A549 (cell line): ENCODE measurements at regions not wholly inside any gene's neighbourhood (a gene's known extent, or its start where the extent isn't known, plus 50 kb on each side); places are given as distances from the start of the nearest gene placed in this dataset.

Experiments
- BCL3 ChIP-seq: fragments of >200 bp; sonication (Bioruptor Twin); formaldehyde crosslinking; IDR thresholded peaks from 3 replicates; pipeline ENCODE4 v1.6.1; 2016
- CBX2 ChIP-seq: fragments of 200-600 bp; sonication (generic); IDR thresholded peaks from 2 replicates; pipeline ENCODE4 v1.6.1; 2016; ENCODE audit warnings: low read depth, mild to moderate bottlenecking, borderline replicate concordance
- CBX8 ChIP-seq: fragments of 200-600 bp; sonication (generic); IDR thresholded peaks from 2 replicates; pipeline ENCODE4 v1.6.1; 2016
- CEBPB ChIP-seq, 2 experiments: fragments of >200 bp in 1 of 2; sonication (Bioruptor Twin) in 1 of 2; formaldehyde crosslinking in 1 of 2; IDR thresholded peaks; 2 replicates each; pipeline ENCODE4 v1.6.1; 2012 to 2016
- CHD2 ChIP-seq: fragments of 150-350 bp; IDR thresholded peaks from 2 replicates; pipeline ENCODE4 v1.6.1; 2014; ENCODE audit warnings: low read length; ENCODE audit not compliant: partially characterized antibody
- CHD4 ChIP-seq: fragments of 200-600 bp; sonication (generic); IDR thresholded peaks from 2 replicates; pipeline ENCODE4 v1.6.1; 2016; ENCODE audit warnings: antibody characterized with exemption, mild to moderate bottlenecking, borderline replicate concordance
- EHMT2 ChIP-seq: fragments of 200-600 bp; sonication (generic); IDR thresholded peaks from 2 replicates; pipeline ENCODE4 v1.6.1; 2016; ENCODE audit warnings: antibody characterized with exemption, low read depth, mild to moderate bottlenecking, moderate library complexity
- EP300 ChIP-seq, 2 experiments: fragments of >200 bp; sonication (Bioruptor Twin); formaldehyde crosslinking; IDR thresholded peaks; 2 replicates in 1 of 2; 3 replicates in 1 of 2; pipeline ENCODE4 v1.6.1; 2016 to 2017
- ESRRA ChIP-seq: fragments of 150-350 bp; IDR thresholded peaks from 2 replicates; pipeline ENCODE4 v1.6.1; 2014; ENCODE audit warnings: mild to moderate bottlenecking, low read length, borderline replicate concordance
- FOSL2 ChIP-seq, 2 experiments: fragments of 450-650 bp in 1 of 2; fragments of >200 bp in 1 of 2; sonication (Bioruptor Twin) in 1 of 2; formaldehyde crosslinking; IDR thresholded peaks; 2 replicates each; pipeline versions ENCODE4 v1.5.0 to v1.6.1; 2016 to 2020; ENCODE audit warnings: mild to moderate bottlenecking in 1 of 2, moderate library complexity in 1 of 2
- HDAC2 ChIP-seq: fragments of 200-600 bp; sonication (generic); IDR thresholded peaks from 2 replicates; pipeline ENCODE4 v1.6.1; 2016
- HEYL ChIP-seq: fragments of 250-450 bp; sonication (Bioruptor Pico); IDR thresholded peaks from 2 replicates; pipeline ENCODE4 v1.8.0; 2021; ENCODE audit warnings: mild to moderate bottlenecking, moderate library complexity
- HMGXB4 ChIP-seq: fragments of 250-450 bp; sonication (Bioruptor Pico); IDR thresholded peaks from 2 replicates; pipeline ENCODE4 v1.5.0; 2021; ENCODE audit warnings: mild to moderate bottlenecking, moderate library complexity, borderline replicate concordance
- HOXA7 ChIP-seq: fragments of 250-450 bp; sonication (Bioruptor Pico); IDR thresholded peaks from 2 replicates; pipeline ENCODE4 v1.5.0; 2020; ENCODE audit warnings: mild to moderate bottlenecking, moderate library complexity
- HOXB5 ChIP-seq: fragments of 250-450 bp; sonication (Bioruptor Pico); IDR thresholded peaks from 2 replicates; pipeline ENCODE4 v1.5.0; 2020; ENCODE audit warnings: mild to moderate bottlenecking, moderate library complexity
- JUN ChIP-seq, 2 experiments: fragments of >200 bp; sonication (Bioruptor Twin); formaldehyde crosslinking; IDR thresholded peaks; 2 replicates in 1 of 2; 3 replicates in 1 of 2; pipeline ENCODE4 v1.6.1; 2016 to 2017
- JUNB ChIP-seq: fragments of >200 bp; sonication (Bioruptor Twin); formaldehyde crosslinking; IDR thresholded peaks from 2 replicates; pipeline ENCODE4 v1.6.1; 2016
- KDM1A ChIP-seq: fragments of 200-600 bp; sonication (generic); IDR thresholded peaks from 2 replicates; pipeline ENCODE4 v1.6.1; 2016; ENCODE audit warnings: low read depth, mild to moderate bottlenecking
- KDM5A ChIP-seq: fragments of 200-600 bp; sonication (generic); IDR thresholded peaks from 2 replicates; pipeline ENCODE4 v1.6.1; 2016; ENCODE audit warnings: antibody characterized with exemption, mild to moderate bottlenecking
- MYC ChIP-seq: IDR thresholded peaks from 2 replicates; pipeline ENCODE4 v1.6.1; 2012; ENCODE audit warnings: mild to moderate bottlenecking, inconsistent platforms, low read length, improper control_type of control experiment, borderline replicate concordance
- NR3C1 ChIP-seq: fragments of >200 bp; sonication (Bioruptor Twin); formaldehyde crosslinking; IDR thresholded peaks from 3 replicates; pipeline ENCODE4 v1.6.1; 2017
- PBX3 ChIP-seq: IDR thresholded peaks from 2 replicates; pipeline ENCODE4 v1.6.1; 2012
- POLR2A ChIP-seq: IDR thresholded peaks from 2 replicates; pipeline ENCODE4 v1.6.1; 2012; ENCODE audit warnings: mild to moderate bottlenecking, low read length
- POLR2AphosphoS2 ChIP-seq: conservative IDR thresholded peaks from 2 replicates; pipeline ENCODE4 v1.6.1; 2012; ENCODE audit warnings: low read length, improper control_type of control experiment, inconsistent platforms
- RAD21 ChIP-seq, 2 experiments: fragments of >200 bp in 1 of 2; sonication (Bioruptor Twin) in 1 of 2; formaldehyde crosslinking in 1 of 2; IDR thresholded peaks in 1 of 2; conservative IDR thresholded peaks in 1 of 2; 2 replicates in 1 of 2; 3 replicates in 1 of 2; pipeline ENCODE4 v1.6.1; 2012 to 2018; ENCODE audit warnings: inconsistent platforms in 1 of 2
- RARB ChIP-seq: fragments of 250-450 bp; sonication (Bioruptor Pico); IDR thresholded peaks from 2 replicates; pipeline ENCODE4 v1.8.0; 2021; ENCODE audit warnings: mild to moderate bottlenecking, moderate library complexity
- RCOR1 ChIP-seq: fragments of 150-350 bp; IDR thresholded peaks from 2 replicates; pipeline ENCODE4 v1.6.1; 2014; ENCODE audit warnings: antibody characterized with exemption, low read length, low read depth
- REST ChIP-seq: fragments of 200-600 bp; sonication (generic); IDR thresholded peaks from 2 replicates; pipeline ENCODE4 v1.6.1; 2016; ENCODE audit warnings: antibody characterized with exemption, mild to moderate bottlenecking, moderate library complexity
- RFX5 ChIP-seq: fragments of 450-650 bp; IDR thresholded peaks from 2 replicates; pipeline ENCODE4 v1.7.1; 2014; ENCODE audit warnings: antibody characterized with exemption, mild to moderate bottlenecking, moderate library complexity
- SREBF2 ChIP-seq: fragments of 450-650 bp; IDR thresholded peaks from 2 replicates; pipeline ENCODE4 v1.6.1; 2014; ENCODE audit warnings: mild to moderate bottlenecking, moderate library complexity
- TFCP2L1 ChIP-seq: fragments of 250-450 bp; sonication (Bioruptor Pico); IDR thresholded peaks from 2 replicates; pipeline ENCODE4 v1.5.0; 2021; ENCODE audit warnings: mild to moderate bottlenecking
- TP53 ChIP-seq: fragments of 250-450 bp; sonication (Bioruptor Pico); IDR thresholded peaks from 2 replicates; pipeline ENCODE4 v1.5.0; 2021; ENCODE audit warnings: mild to moderate bottlenecking, moderate library complexity
- USF2 ChIP-seq: fragments of 450-650 bp; IDR thresholded peaks from 2 replicates; pipeline ENCODE4 v1.6.1; 2014; ENCODE audit warnings: antibody characterized with exemption
- ZC3H11A ChIP-seq: fragments of 450-650 bp; IDR thresholded peaks from 2 replicates; pipeline ENCODE4 v1.6.1; 2014; ENCODE audit warnings: antibody characterized with exemption, mild to moderate bottlenecking
- ZNF302 ChIP-seq: fragments of 250-450 bp; sonication (Bioruptor Pico); IDR thresholded peaks from 2 replicates; pipeline ENCODE4 v1.9.0; 2021; ENCODE audit warnings: inconsistent platforms, mild to moderate bottlenecking, moderate library complexity
- ZSCAN20 ChIP-seq: fragments of 250-450 bp; sonication (Bioruptor Pico); IDR thresholded peaks from 2 replicates; pipeline ENCODE4 v1.8.0; 2022; ENCODE audit warnings: mild to moderate bottlenecking, moderate library complexity

- TF ChIP-seq TP53 (CRISPR knock-in tag) (peak; percentile 53; the same call in 1 of the 2 replicates), BCL3 (no peak), HDAC2 (no peak), HOXA7 (CRISPR knock-in tag) (no peak), EP300 (IDR thresholded peaks at IDR 0.05) (peak; percentile 43 to 69; a peak in 2 of 5 replicates), ZNF302 (CRISPR knock-in tag) (no peak), JUN (IDR thresholded peaks at IDR 0.05) (peak in 1 of 2 experiments; percentile 86; a peak in 3 of 5 replicates), KDM1A (no peak), NR3C1 (no peak), HEYL (CRISPR knock-in tag) (peak; percentile 53; the same call in 1 of the 2 replicates), ZC3H11A (no peak), CHD2 (no peak), USF2 (peak; percentile 48), KDM5A (no peak), HOXB5 (peak; percentile 89), ZSCAN20 (CRISPR knock-in tag) (peak; percentile 50; the same call in 1 of the 2 replicates), POLR2AphosphoS2 (no peak), JUNB (peak; percentile 43), CEBPB (IDR thresholded peaks at IDR 0.05) (no peak), POLR2A (peak; percentile 8; the same call in 1 of the 2 replicates), CHD4 (no peak), MYC (no peak), SREBF2 (no peak), RFX5 (no peak), FOSL2 (IDR thresholded peaks at IDR 0.05) (no peak), FOSL2 (CRISPR knock-in tag; IDR thresholded peaks at IDR 0.05) (peak; percentile 83), RAD21 (conservative IDR thresholded peaks at IDR 0.05 in 1 of 2, IDR thresholded peaks at IDR 0.05 in 1 of 2) (peak in 1 of 2 experiments; percentile 40; a peak in 2 of 5 replicates), HMGXB4 (CRISPR knock-in tag) (no peak), EHMT2 (no peak), RARB (no peak), CBX8 (no peak), CBX2 (no peak), PBX3 (peak; percentile 48; the same call in 1 of the 2 replicates), REST (no peak), RCOR1 (no peak), TFCP2L1 (peak; percentile 58; the same call in 1 of the 2 replicates), ESRRA (no peak)
Observed at GRCh38 chr2:240369801-240370585, 65.5 kb upstream of the GPC1 start (continued).
